ENCODE measurements at regions not wholly inside any gene's neighbourhood (a gene's known extent, or its start where the extent isn't known, plus 50 kb on each side); places are given as distances from the start of the nearest gene placed in this dataset.
"Not testable (repeated sequence)": the region's sequence is repeated elsewhere in the genome, so short reads cannot be mapped to it uniquely, and the experiment has no call there.

GRCh38 chr17:70523426-70523825 is 354.1 kb downstream of the KCNJ2 start (continued):
- TF ChIP-seq TEAD4 (CRISPR knock-in tag; IDR thresholded peaks at IDR 0.05) (no peak), KAT7 (CRISPR knock-in tag; IDR thresholded peaks at IDR 0.05; ENCODE audit: borderline replicate concordance) (no peak)

- H3K27ac Mint-ChIP-seq; DNase-seq (ENCODE audit: low spot score); H3K4me3 Mint-ChIP-seq; H3K36me3 Mint-ChIP-seq; CTCF ChIA-PET; H3K4me1 Mint-ChIP-seq; H3K9me3 Mint-ChIP-seq; ATAC-seq; H3K27me3 Mint-ChIP-seq (ENCODE audit: low read depth); POLR2A ChIA-PET: not testable (repeated sequence)
These were observed 355.7 kb downstream of the KCNJ2 start for GRCh38 chr17:70525035-70525434.

GRCh38 chr17:70525961-70526360 is 356.6 kb downstream of the KCNJ2 start:
- ATAC-seq (no peak), DNase-seq (ENCODE audit: low spot score) (no peak)
- ChIA-PET CTCF (no interaction called here), POLR2A (no interaction called here)
- Mint-ChIP-seq H3K36me3 (no peaks in the 10 kb centered on the region), H3K27me3 (ENCODE audit: low read depth) (no peaks in the 10 kb centered on the region; the same call in 1 of the 2 replicates), H3K9me3 (no peaks in the 10 kb centered on the region), H3K27ac (no peak overlapping the region), H3K4me1 (peaks cover 7% of the 10 kb centered on the region; the same call in 1 of the 2 replicates), H3K4me3 (no peak overlapping the region)
- no peak for TF ChIP-seq SP1 (CRISPR knock-in tag; conservative IDR thresholded peaks at IDR 0.05)
- TF ChIP-seq MLX (CRISPR knock-in tag; IDR thresholded peaks at IDR 0.05), result no peak
- TF ChIP-seq ZMAT4 (CRISPR knock-in tag; IDR thresholded peaks at IDR 0.05), result no peak
- no peak for TF ChIP-seq ESRRA (CRISPR knock-in tag; IDR thresholded peaks at IDR 0.05; ENCODE audit: borderline replicate concordance)
- no peak for TF ChIP-seq RORB (CRISPR knock-in tag; IDR thresholded peaks at IDR 0.05)
- no peak for TF ChIP-seq GTF2I (CRISPR knock-in tag; conservative IDR thresholded peaks at IDR 0.05)
- no peak for TF ChIP-seq ZNF232 (CRISPR knock-in tag; IDR thresholded peaks at IDR 0.05)
- TF ChIP-seq ERG (CRISPR knock-in tag; IDR thresholded peaks at IDR 0.05), result no peak
- TF ChIP-seq MAX (CRISPR knock-in tag; IDR thresholded peaks at IDR 0.05), result no peak
- TF ChIP-seq MYBL2 (CRISPR knock-in tag; IDR thresholded peaks at IDR 0.05), result no peak
- TF ChIP-seq FOXP4 (CRISPR knock-in tag; IDR thresholded peaks at IDR 0.05), result no peak
- TF ChIP-seq ATF3 (CRISPR knock-in tag; conservative IDR thresholded peaks at IDR 0.05), result no peak
- no peak for TF ChIP-seq FOXK1 (CRISPR knock-in tag; IDR thresholded peaks at IDR 0.05)
- no peak for TF ChIP-seq PREB (CRISPR knock-in tag; IDR thresholded peaks at IDR 0.05; ENCODE audit: borderline replicate concordance)
- TF ChIP-seq TP53 (CRISPR knock-in tag; IDR thresholded peaks at IDR 0.05), result no peak
- no peak for TF ChIP-seq FOXP1 (CRISPR knock-in tag; IDR thresholded peaks at IDR 0.05; ENCODE audit: borderline replicate concordance)
- TF ChIP-seq ZNF425 (CRISPR knock-in tag; conservative IDR thresholded peaks at IDR 0.05), result no peak
